GM10266 (cell line): ENCODE measurements at regions not wholly inside any gene's neighbourhood (a gene's known extent, or its start where the extent isn't known, plus 50 kb on each side); places are given as distances from the start of the nearest gene placed in this dataset.
A peak's percentile ranks its signal among the peaks of the same experiment; 100 is the strongest.
"Not testable (repeated sequence)": the region's sequence is repeated elsewhere in the genome, so short reads cannot be mapped to it uniquely, and the experiment has no call there.

ENCODE experiments used
- DNase-seq: peaks from one replicate; pipeline ENCODE4 v3.0.0; 2012; ENCODE audit errors: extremely low spot score
- CTCF ChIP-seq: IDR thresholded peaks from 2 replicates; pipeline ENCODE4 v1.5.1; 2012; ENCODE audit warnings: mild to moderate bottlenecking, low read depth; ENCODE audit not compliant: control insufficient read depth, insufficient read depth; ENCODE audit errors: missing control alignments

GRCh38 chr12:82620917-82621316 lies 65.8 kb upstream of the TMTC2 start:
- no peak for TF ChIP-seq CTCF
- DNase-seq: no peak

- no peak for DNase-seq
- TF ChIP-seq CTCF: no peak
Observed at GRCh38 chr12:82625523-82625922, 61.2 kb upstream of the TMTC2 start.

GRCh38 chr12:82627799-82628198 lies 58.9 kb upstream of the TMTC2 start:
- TF ChIP-seq CTCF: peak; percentile 46
- peak; percentile 18 for DNase-seq

DNA sequence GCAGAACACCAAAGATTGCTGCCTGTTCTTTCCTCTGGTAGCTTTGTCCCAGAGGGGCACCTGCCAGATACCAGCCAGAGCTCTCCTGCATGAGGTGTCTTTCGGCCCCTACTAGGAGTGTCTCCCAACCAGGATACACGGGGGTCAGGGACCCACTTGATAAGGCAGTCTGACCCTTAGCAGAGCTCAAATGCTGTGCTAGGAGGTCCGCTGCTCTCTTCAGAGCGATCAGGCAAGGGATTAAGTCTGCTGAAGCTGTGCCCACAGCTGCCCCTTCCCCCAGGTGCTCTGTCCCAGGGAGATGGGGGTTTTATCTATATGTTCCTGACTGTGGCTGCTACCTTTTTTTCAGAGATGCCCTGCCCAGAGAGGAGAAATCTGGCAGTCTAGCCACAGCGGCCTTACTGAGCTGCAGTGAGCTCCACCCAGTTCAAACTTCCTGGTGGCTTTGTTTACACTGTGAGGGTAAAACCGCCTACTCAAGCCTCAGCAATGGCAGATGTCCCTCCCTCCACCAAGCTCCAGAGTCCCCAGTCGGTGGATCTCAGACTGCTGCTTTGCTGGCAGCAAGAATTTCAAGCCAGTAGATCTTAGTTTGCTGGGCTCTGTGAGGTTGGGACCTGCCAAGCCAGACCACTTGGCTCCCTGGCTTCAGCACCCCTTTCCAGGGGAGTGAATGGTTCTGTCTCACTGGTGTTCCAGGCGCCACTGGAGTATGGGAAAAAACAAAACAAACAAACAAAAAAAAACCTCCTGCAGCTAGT lies 52.0 kb upstream of the TMTC2 start:
- DNase-seq: not testable (repeated sequence)

DNA sequence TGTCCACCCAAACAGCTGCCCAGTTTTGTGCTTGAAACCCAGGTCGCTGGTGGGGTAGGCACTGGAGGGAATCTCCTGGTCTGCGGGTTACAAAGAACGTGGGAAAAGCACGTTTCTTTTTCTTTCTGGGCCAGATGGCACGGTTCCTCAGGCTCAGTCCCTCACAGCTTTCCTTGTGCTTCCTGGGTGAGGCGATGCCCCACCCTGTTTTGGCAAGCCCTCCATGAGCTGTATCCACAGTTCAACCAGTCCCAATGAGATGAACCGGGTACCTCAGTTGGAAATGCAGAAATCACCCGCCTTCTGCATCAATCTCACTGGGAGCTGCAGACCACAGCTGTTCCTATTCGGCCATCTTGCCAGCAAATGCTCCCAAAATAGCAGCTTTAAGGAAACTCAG lies 51.4 kb upstream of the TMTC2 start:
- TF ChIP-seq CTCF: no peak
- DNase-seq: no peak
